Ovary (tissue), 7 donors: ENCODE measurements at regions not wholly inside any gene's neighbourhood (a gene's known extent, or its start where the extent isn't known, plus 50 kb on each side); places are given as distances from the start of the nearest gene placed in this dataset.

Source experiments
- DNase-seq, 5 donors: peaks; one replicate each; pipeline ENCODE4 v3.0.0-alpha.2; 2019 to 2020
- H3K27ac ChIP-seq, 2 donors: fragments of 200-600 bp; one replicate each; pipeline versions ENCODE4 v1.5.1 to v1.8.0; 2019 to 2022
- H3K27me3 ChIP-seq: fragments of 200-600 bp; one replicate; pipeline ENCODE4 v1.8.0; 2022
- H3K36me3 ChIP-seq: fragments of 200-600 bp; sonication (generic); one replicate; pipeline ENCODE4 v1.5.1; 2019
- H3K4me1 ChIP-seq: one replicate; pipeline ENCODE4 v1.8.1; 2013; ENCODE audit warnings: mild to moderate bottlenecking, moderate library complexity; ENCODE audit not compliant: insufficient read depth
- H3K4me3 ChIP-seq: fragments of 200-600 bp; sonication (generic); one replicate; pipeline ENCODE4 v1.5.1; 2017
- H3K9me3 ChIP-seq, 2 donors: fragments of 200-600 bp in 1 of 2; sonication (generic) in 1 of 2; one replicate each; pipeline versions ENCODE4 v1.5.1 to v1.8.1; 2013 to 2019; ENCODE audit warnings: mild to moderate bottlenecking in 1 of 2, moderate library complexity in 1 of 2
- CTCF ChIP-seq, 3 donors: fragments of 450-650 bp in 2 of 3; fragments of 200-600 bp in 1 of 3; IDR thresholded peaks; one replicate each; pipeline versions ENCODE4 v1.5.1 to v1.8.0; 2016 to 2022; ENCODE audit warnings: antibody characterized with exemption in 3 of 3, mild to moderate bottlenecking in 1 of 3
- EP300 ChIP-seq: sonication (generic); formaldehyde crosslinking; IDR thresholded peaks from one replicate; pipeline ENCODE4 v1.6.1; 2017; ENCODE audit warnings: antibody characterized with exemption
- POLR2A ChIP-seq: fragments of 450-650 bp; IDR thresholded peaks from one replicate; pipeline ENCODE4 v1.6.1; 2017; ENCODE audit warnings: antibody characterized with exemption, mild to moderate bottlenecking, moderate library complexity
- WGBS, 3 donors: extraction: QIAGEN DNeasy Blood & Tissue Kit in 1 of 3; methylation state at CpG; one replicate each; pipeline versions ENCODE4 v1.1.5 to v1.1.7; 2013 to 2017; 5-methylcytosine and 5-hydroxymethylcytosine counted together
- intact Hi-C, 4 donors: fragments of 100-400 bp; cut with DNase I; formaldehyde crosslinking; loops; one replicate each; pipeline versions ENCODE4 v1.11.0 to v1.15.1; 2022 to 2023
- donor health status: DM: no; HTN: no; CAD: no; lungs with moderate emphysema.
- donor health status: DM: no; HTN: no; CAD: no.
- donor health status: Bipolar disorder and iron deficiency.
- donor health status: DM: no; HTN: no; CAD: no.
- donor health status: DM: yes; HTN: yes; CAD: no.

- WGBS, 3 donors, result 29 to 46% (median 35%) methylated on average over 13 of the region's 13 CpGs
- TF ChIP-seq POLR2A (no peak), CTCF (IDR thresholded peaks at IDR 0.05) (no peak), EP300 (no peak)
- no peaks in the 10 kb centered on the region for H3K27me3 ChIP-seq
- H3K9me3 ChIP-seq, result no peaks in the 10 kb centered on the region
- H3K27ac ChIP-seq, result no peak overlapping the region
- H3K36me3 ChIP-seq, result no peaks in the 10 kb centered on the region
- H3K4me1 ChIP-seq, result peaks cover 4% of the 10 kb centered on the region
- peak in 2 of 5 donors; percentile 25 to 53 for DNase-seq
- intact Hi-C loops, result no loop called here
- no peak overlapping the region for H3K4me3 ChIP-seq
These were observed 164.9 kb upstream of the RREB1 start for GRCh38 chr6:6942831-6943230.

GRCh38 chr6:6943421-6943820 is 164.3 kb upstream of the RREB1 start:
- WGBS, 3 donors, result 41 to 54% (median 48%) methylated on average over 1 of the region's 1 CpG
- TF ChIP-seq EP300 (no peak), POLR2A (no peak), CTCF (IDR thresholded peaks at IDR 0.05) (no peak)

GRCh38 chr6:6946206-6947155 is 161.3 kb upstream of the RREB1 start:
- H3K36me3 ChIP-seq, result no peaks in the 10 kb centered on the region
- TF ChIP-seq POLR2A (no peak), CTCF (IDR thresholded peaks at IDR 0.05) (no peak), EP300 (no peak)
- peaks cover 4% of the 10 kb centered on the region for H3K4me1 ChIP-seq
- no peak for DNase-seq
- intact Hi-C loops, result no loop called here
- H3K9me3 ChIP-seq, result no peaks in the 10 kb centered on the region
- H3K4me3 ChIP-seq, result no peak overlapping the region
- 25 to 36% (median 26%) methylated on average over 8 of the region's 8 CpGs for WGBS, 3 donors
- H3K27me3 ChIP-seq, result no peaks in the 10 kb centered on the region
- H3K27ac ChIP-seq, result no peak overlapping the region

More at GRCh38 chr6:6943421-6943820, 164.3 kb upstream of the RREB1 start:
- no peak for DNase-seq
- Histone ChIP-seq H3K4me3 (no peak overlapping the region), H3K4me1 (peaks cover 4% of the 10 kb centered on the region), H3K9me3 (no peaks in the 10 kb centered on the region), H3K36me3 (no peaks in the 10 kb centered on the region), H3K27ac (no peak overlapping the region), H3K27me3 (no peaks in the 10 kb centered on the region)
- intact Hi-C loops, result no loop called here

GRCh38 chr6:6950373-6951145 is 157.2 kb upstream of the RREB1 start:
- H3K36me3 ChIP-seq, result no peaks in the 10 kb centered on the region
- intact Hi-C loops, result no loop called here
- TF ChIP-seq CTCF (IDR thresholded peaks at IDR 0.05) (no peak), POLR2A (no peak), EP300 (no peak)
- peaks cover 2% of the 10 kb centered on the region for H3K4me1 ChIP-seq
- no peaks in the 10 kb centered on the region for H3K27me3 ChIP-seq
- DNase-seq, result no peak
- H3K27ac ChIP-seq, result no peak overlapping the region
- 73 to 93% (median 76%) methylated on average over 3 of the region's 3 CpGs for WGBS, 3 donors
- H3K4me3 ChIP-seq, result no peak overlapping the region
- H3K9me3 ChIP-seq, result no peaks in the 10 kb centered on the region
